GM12892 (cell line): ENCODE measurements at regions not wholly inside any gene's neighbourhood (a gene's known extent, or its start where the extent isn't known, plus 50 kb on each side); places are given as distances from the start of the nearest gene placed in this dataset.

ENCODE experiments used
- DNase-seq: peaks from one replicate; pipeline ENCODE4 v3.0.0; 2011; ENCODE audit not compliant: insufficient read length
- FAIRE-seq: peaks from 2 replicates; lab custom pipeline; 2011; peaks lifted over from hg19 to GRCh38; lab: Jason Lieb, UNC
- POLR2A ChIP-seq: IDR thresholded peaks from 2 replicates; pipeline ENCODE4 v1.6.1; 2011; ENCODE audit warnings: low read depth, low read length, control low read depth
- POLR2AphosphoS5 ChIP-seq: IDR thresholded peaks from 2 replicates; pipeline ENCODE4 v1.6.1; 2011; ENCODE audit warnings: low read depth, low read length, control low read depth
- TAF1 ChIP-seq: IDR thresholded peaks from 2 replicates; pipeline ENCODE4 v1.6.1; 2011; ENCODE audit warnings: low read depth, mild to moderate bottlenecking, control low read depth, low read length, borderline replicate concordance

GRCh38 chr10:7014721-7015120 is 396.1 kb downstream of the SFMBT2 start:
- FAIRE-seq (no peak), DNase-seq (no peak)
- TF ChIP-seq POLR2A (no peak), POLR2AphosphoS5 (no peak), TAF1 (no peak)

- DNase-seq (no peak), FAIRE-seq (no peak)
Observed at GRCh38 chr10:7011994-7012393, 398.8 kb downstream of the SFMBT2 start.

DNA sequence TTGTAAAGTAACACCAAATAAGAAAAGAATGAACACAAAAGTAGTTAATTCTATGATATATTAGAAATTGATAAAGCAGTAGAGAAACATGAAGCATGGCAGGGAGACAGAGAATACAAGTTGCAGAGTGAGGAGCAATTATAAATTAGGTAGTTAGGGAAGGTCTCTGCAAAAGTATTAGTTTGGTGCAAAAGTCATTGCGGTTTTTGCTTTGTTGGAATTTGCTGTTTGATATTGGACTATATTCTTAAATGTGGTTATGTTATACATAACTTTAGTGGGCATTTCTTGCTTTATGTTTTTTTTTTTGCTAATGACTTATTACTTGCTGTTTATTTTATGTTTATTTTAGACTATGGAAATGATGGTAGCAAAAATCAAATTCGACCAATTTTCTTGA is 402.2 kb downstream of the SFMBT2 start:
- DNase-seq (no peak), FAIRE-seq (no peak)
- no peak for TF ChIP-seq TAF1
- no peak for TF ChIP-seq POLR2AphosphoS5

More at GRCh38 chr10:7011994-7012393, 398.8 kb downstream of the SFMBT2 start:
- TF ChIP-seq POLR2A: no peak
- no peak for TF ChIP-seq POLR2AphosphoS5
- TF ChIP-seq TAF1: no peak

- FAIRE-seq: no peak
- DNase-seq: no peak
- TF ChIP-seq POLR2A: no peak
- TF ChIP-seq TAF1: no peak
- TF ChIP-seq POLR2AphosphoS5: no peak
Observed at GRCh38 chr10:7007600-7008190, 403.1 kb downstream of the SFMBT2 start.

DNA sequence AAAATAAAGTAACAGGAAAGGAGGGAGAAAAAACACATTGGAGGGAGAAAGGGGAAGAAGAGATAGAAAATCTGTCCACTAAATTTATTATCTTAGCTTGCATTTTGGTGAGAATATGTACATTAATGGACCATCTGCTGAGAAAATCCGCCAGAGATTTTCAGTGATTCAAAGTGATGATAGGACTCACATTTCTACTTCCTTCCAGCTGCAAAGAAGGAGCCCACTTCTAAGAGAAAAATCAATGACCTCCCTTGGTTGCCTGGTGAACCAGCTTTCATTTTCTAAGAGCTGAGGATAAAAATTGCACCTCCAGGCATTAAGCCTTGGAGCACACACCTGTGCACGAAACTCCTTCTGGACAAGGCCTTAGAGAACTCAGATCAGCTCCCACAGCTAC is 404.3 kb downstream of the SFMBT2 start:
- no peak for FAIRE-seq
- TF ChIP-seq POLR2A (no peak), TAF1 (no peak), POLR2AphosphoS5 (no peak)
- no peak for DNase-seq

- DNase-seq (no peak), FAIRE-seq (no peak)
- no peak for TF ChIP-seq TAF1
Observed at GRCh38 chr10:7003831-7004395, 406.9 kb downstream of the SFMBT2 start.

DNA sequence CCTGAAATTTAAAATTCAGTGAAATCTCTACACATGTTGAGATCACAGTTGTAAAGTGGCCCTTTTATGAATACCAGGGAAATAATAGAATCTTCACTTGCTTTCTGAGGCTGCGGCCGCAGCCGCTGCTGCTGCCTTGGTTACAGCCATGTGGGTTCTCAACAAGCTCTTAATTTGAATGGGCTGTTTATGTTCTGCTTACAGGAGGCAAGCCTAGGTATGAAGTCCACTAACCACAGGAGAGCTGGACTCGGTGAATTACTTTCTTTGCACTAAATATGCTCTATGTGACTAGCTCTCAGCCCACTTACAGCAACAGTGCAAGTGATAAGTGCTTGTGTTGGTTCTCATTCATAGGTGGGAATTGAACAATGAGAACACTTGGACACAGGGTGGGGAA is 410.8 kb downstream of the SFMBT2 start:
- DNase-seq: no peak
- TF ChIP-seq POLR2AphosphoS5: no peak
- TF ChIP-seq TAF1: no peak
- no peak for TF ChIP-seq POLR2A
- FAIRE-seq: no peak

- no peak for FAIRE-seq
- TF ChIP-seq TAF1: no peak
- TF ChIP-seq POLR2AphosphoS5: no peak
- no peak for TF ChIP-seq POLR2A
- no peak for DNase-seq
Observed at GRCh38 chr10:6999232-6999925, 411.5 kb downstream of the SFMBT2 start.

DNA sequence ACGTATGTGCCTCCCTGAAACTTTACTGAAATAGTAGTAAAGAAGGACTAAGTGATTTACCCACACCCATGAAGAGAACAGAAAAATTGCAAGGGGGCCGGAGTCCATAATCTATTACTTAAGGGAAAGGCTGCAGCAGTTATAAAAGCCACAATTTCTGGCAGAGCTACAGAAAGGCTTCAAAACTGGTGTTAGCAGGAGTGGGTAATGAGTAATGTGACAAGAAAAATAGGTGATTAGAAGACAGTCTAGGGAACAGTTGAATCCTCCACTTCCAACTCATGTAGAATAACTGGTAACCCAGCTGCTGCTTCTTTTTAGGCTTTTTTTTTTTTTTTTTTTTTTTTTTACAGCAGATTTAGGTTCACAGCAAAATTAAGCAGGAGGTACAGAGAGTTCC is 413.3 kb downstream of the SFMBT2 start:
- DNase-seq (no peak), FAIRE-seq (no peak)
- TF ChIP-seq POLR2A (no peak), POLR2AphosphoS5 (no peak), TAF1 (no peak)

DNA sequence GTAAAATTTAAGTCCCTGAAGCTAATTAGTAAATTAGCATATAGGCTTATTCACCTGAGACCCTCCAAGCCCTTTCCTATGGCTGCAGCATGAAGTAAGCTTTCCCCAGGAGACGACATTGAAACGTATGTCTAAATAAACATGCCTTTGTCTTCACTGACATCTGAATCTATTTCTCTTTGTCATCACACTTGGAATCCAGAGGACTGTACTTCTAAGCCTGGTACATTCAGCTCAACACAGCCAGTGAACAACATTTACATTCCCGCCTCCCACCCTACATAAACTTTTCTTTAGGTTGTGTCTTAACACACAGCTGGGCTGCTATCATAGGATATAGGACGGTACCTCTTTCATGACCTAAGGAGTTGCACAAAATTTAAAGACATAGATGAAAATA is 414.4 kb downstream of the SFMBT2 start:
- no peak for FAIRE-seq
- TF ChIP-seq POLR2AphosphoS5: no peak
- no peak for TF ChIP-seq TAF1
- TF ChIP-seq POLR2A: no peak
- no peak for DNase-seq

DNA sequence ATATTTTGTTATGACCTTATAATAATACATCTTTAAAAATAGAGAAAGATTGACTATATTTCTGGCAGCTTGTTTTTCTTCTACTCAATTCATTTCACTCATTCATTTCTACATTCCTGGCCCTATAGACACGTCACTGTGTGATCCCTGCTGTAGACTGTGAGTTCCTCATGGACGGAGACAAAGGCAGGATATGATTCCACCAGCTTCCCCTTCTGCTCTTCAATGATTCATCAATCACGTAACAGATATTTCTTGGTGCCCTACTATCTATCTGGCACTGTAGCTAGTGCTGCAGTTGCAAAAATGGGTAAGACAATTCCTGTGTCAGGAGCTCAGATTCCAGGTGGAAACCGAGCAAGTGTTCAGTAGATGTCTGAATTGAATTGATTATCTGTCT is 415.0 kb downstream of the SFMBT2 start:
- no peak for TF ChIP-seq POLR2AphosphoS5
- no peak for TF ChIP-seq POLR2A
- no peak for TF ChIP-seq TAF1
- DNase-seq (no peak), FAIRE-seq (no peak)

DNA sequence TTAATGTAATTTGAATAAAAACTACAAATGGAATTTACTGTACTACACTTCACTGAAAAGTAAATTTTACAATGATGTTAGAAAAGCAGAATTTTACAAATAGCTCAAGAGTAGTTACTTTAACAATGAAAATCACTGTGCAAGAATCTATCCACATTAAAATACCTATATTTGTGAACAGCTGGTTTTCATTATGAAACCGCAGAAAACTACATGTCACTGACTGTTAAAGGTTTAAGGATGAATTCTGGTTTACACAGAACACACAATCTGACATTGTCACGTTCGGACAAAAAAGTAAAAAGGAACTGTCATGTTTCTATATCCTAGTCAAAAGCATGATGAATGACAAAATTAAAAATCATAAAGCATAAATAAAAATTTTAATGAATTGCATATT is 415.3 kb upstream of the PRKCQ start:
- DNase-seq: no peak
- no peak for TF ChIP-seq POLR2AphosphoS5
- TF ChIP-seq POLR2A: no peak
- TF ChIP-seq TAF1: no peak
- no peak for FAIRE-seq
